CD4-positive, alpha-beta memory T cell (primary cell): ENCODE measurements at regions not wholly inside any gene's neighbourhood (a gene's known extent, or its start where the extent isn't known, plus 50 kb on each side); places are given as distances from the start of the nearest gene placed in this dataset.
A peak's percentile ranks its signal among the peaks of the same experiment; 100 is the strongest.
"Not testable (repeated sequence)": the region's sequence is repeated elsewhere in the genome, so short reads cannot be mapped to it uniquely, and the experiment has no call there.

Experiments used
- CTCF ChIA-PET: fragments of 350-600 bp; sonication (Branson Sonifier 250); formaldehyde crosslinking; loops from one replicate; lab custom pipeline; 2021; ENCODE audit warnings: inconsistent platforms; ENCODE audit not compliant: partially characterized antibody; lab: Charles Lee
- POLR2A ChIA-PET: fragments of 350-600 bp; sonication (Branson Sonifier 250); formaldehyde crosslinking; loops from one replicate; lab custom pipeline; 2021; ENCODE audit not compliant: partially characterized antibody; lab: Charles Lee
- DNase-seq, 5 donors: peaks; one replicate each; pipeline versions ENCODE4 v3.0.0 to v3.0.0-alpha.2; 2020 to 2022; ENCODE audit warnings: mixed read lengths in 1 of 5
- H3K27ac ChIP-seq: one replicate; pipeline ENCODE4 v1.7.0; 2013; ENCODE audit warnings: low read depth, low read length
- H3K27me3 ChIP-seq: 2 replicates; pipeline ENCODE4 v1.7.0; 2013; ENCODE audit warnings: mild to moderate bottlenecking, low read length, moderate library complexity; ENCODE audit not compliant: insufficient read depth
- H3K36me3 ChIP-seq: 2 replicates; pipeline ENCODE4 v1.7.0; 2013; ENCODE audit warnings: mild to moderate bottlenecking, low read length, moderate library complexity; ENCODE audit not compliant: insufficient read depth
- H3K4me1 ChIP-seq: 2 replicates; pipeline ENCODE4 v1.7.0; 2013; ENCODE audit warnings: mild to moderate bottlenecking, low read length, moderate library complexity; ENCODE audit not compliant: insufficient read depth
- H3K4me3 ChIP-seq, 2 donors: one replicate each; pipeline ENCODE4 v1.7.0; 2013; ENCODE audit warnings: low read length in 2 of 2, mild to moderate bottlenecking in 1 of 2
- H3K9me3 ChIP-seq, 2 donors: one replicate each; pipeline ENCODE4 v1.7.0; 2013; ENCODE audit warnings: low read length in 2 of 2, control low read depth in 1 of 2; ENCODE audit not compliant: control insufficient read depth in 1 of 2
- H3K27ac Mint-ChIP-seq, 7 donors: one replicate each; pipeline ENCODE4 v1.8.0; 2020 to 2021; ENCODE audit warnings: mixed read lengths in 7 of 7, mild to moderate bottlenecking in 6 of 7, inconsistent platforms in 3 of 7, moderate library complexity in 3 of 7
- H3K27me3 Mint-ChIP-seq, 2 donors: one replicate each; pipeline ENCODE4 v1.8.0; 2020 to 2021; ENCODE audit warnings: mixed read lengths in 2 of 2
- H3K36me3 Mint-ChIP-seq, 2 donors: one replicate each; pipeline ENCODE4 v1.8.0; 2020 to 2021; ENCODE audit warnings: mixed read lengths in 2 of 2, inconsistent platforms in 1 of 2, mild to moderate bottlenecking in 1 of 2
- H3K4me1 Mint-ChIP-seq, 4 donors: one replicate each; pipeline ENCODE4 v1.8.0; 2020 to 2021; ENCODE audit warnings: mixed read lengths in 4 of 4, mild to moderate bottlenecking in 1 of 4
- H3K4me3 Mint-ChIP-seq, 8 donors: one replicate each; pipeline ENCODE4 v1.8.0; 2020 to 2021; ENCODE audit warnings: mixed read lengths in 8 of 8, mild to moderate bottlenecking in 7 of 8, moderate library complexity in 6 of 8, inconsistent platforms in 3 of 8
- H3K9me3 Mint-ChIP-seq, 8 donors: one replicate each; pipeline ENCODE4 v1.8.0; 2020 to 2021; ENCODE audit warnings: mixed read lengths in 8 of 8, mild to moderate bottlenecking in 5 of 8, inconsistent platforms in 3 of 8, moderate library complexity in 1 of 8
- intact Hi-C: fragments of 100-400 bp; cut with micrococcal nuclease; formaldehyde crosslinking; loops from one replicate; pipeline ENCODE4 v1.15.1; 2023

- H3K4me1 Mint-ChIP-seq, result peaks cover 0 to 1% (median 0%) of the 10 kb centered on the region in 4 donors
- H3K27me3 ChIP-seq, result no peaks in the 10 kb centered on the region
Observed at GRCh38 chr10:71094712-71095390, 117.5 kb upstream of the UNC5B start.

GRCh38 chr10:71099731-71100361 lies 112.5 kb upstream of the UNC5B start:
- no peaks in the 10 kb centered on the region for H3K4me1 Mint-ChIP-seq
- H3K9me3 ChIP-seq, result no peaks in the 10 kb centered on the region
- peaks cover 6 to 21% of the 10 kb centered on the region in 2 donors for H3K27me3 Mint-ChIP-seq
- no peaks in the 10 kb centered on the region for H3K4me1 ChIP-seq
- H3K36me3 ChIP-seq, result no peaks in the 10 kb centered on the region
- no peak for DNase-seq
- H3K27ac ChIP-seq, result no peak overlapping the region
- ChIA-PET CTCF (no interaction called here), POLR2A (no interaction called here)
- no peaks in the 10 kb centered on the region for H3K36me3 Mint-ChIP-seq
- no peaks in the 10 kb centered on the region for H3K9me3 Mint-ChIP-seq
- no peak overlapping the region for H3K4me3 Mint-ChIP-seq
- H3K27me3 ChIP-seq, result no peaks in the 10 kb centered on the region
- intact Hi-C loops, result no loop called here
- H3K27ac Mint-ChIP-seq, result no peak overlapping the region
- H3K4me3 ChIP-seq, result no peak overlapping the region

More at GRCh38 chr10:71094712-71095390, 117.5 kb upstream of the UNC5B start:
- H3K36me3 ChIP-seq, result no peaks in the 10 kb centered on the region
- intact Hi-C loops, result no loop called here
- no peak overlapping the region for H3K27ac ChIP-seq
- Mint-ChIP-seq H3K9me3 (peaks cover 0 to 6% (median under 1%) of the 10 kb centered on the region in 8 donors), H3K27me3 (peaks cover 4 to 17% of the 10 kb centered on the region in 2 donors), H3K4me3 (no peak overlapping the region), H3K36me3 (no peaks in the 10 kb centered on the region), H3K27ac (no peak overlapping the region)
- CTCF ChIA-PET, result no interaction called here
- no peak overlapping the region for H3K4me3 ChIP-seq
- H3K4me1 ChIP-seq, result no peaks in the 10 kb centered on the region
- DNase-seq, result no peak
- POLR2A ChIA-PET, result no interaction called here
- H3K9me3 ChIP-seq, result no peaks in the 10 kb centered on the region

DNA sequence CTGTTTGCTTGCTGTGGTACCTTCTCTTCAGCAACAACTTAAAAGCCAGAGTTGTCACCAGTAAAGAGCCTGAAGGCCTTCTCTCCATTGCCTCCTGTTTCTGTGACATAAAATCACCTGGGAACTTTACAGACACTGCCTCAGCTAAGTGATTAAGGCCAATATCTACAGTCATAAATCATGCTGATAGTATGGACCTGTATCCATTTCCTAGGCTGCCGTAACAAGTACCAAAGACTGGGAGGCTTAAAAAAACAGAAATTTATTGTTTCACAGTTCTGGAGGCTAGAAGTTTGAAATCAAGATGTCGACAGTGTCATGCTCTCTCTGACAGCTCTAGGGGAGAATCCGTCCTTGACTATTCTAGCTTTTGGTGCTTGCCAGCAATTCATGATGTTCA lies 108.4 kb upstream of the UNC5B start:
- Histone ChIP-seq H3K9me3 (no peaks in the 10 kb centered on the region), H3K4me3 (no peak overlapping the region), H3K36me3 (no peaks in the 10 kb centered on the region), H3K4me1 (no peaks in the 10 kb centered on the region), H3K27me3 (no peaks in the 10 kb centered on the region), H3K27ac (no peak overlapping the region)
- CTCF ChIA-PET, result no interaction called here
- POLR2A ChIA-PET, result interaction anchor here (0.7 kb wide), 1 partner anchor 16 kb away, joined by 3 read pairs; no protein-coding TSS in a partner anchor
- Mint-ChIP-seq H3K4me1 (no peaks in the 10 kb centered on the region), H3K9me3 (peaks cover 0 to 10% (median 0%) of the 10 kb centered on the region in 8 donors), H3K27me3 (peaks cover 5 to 11% of the 10 kb centered on the region in 2 donors), H3K4me3 (no peak overlapping the region), H3K27ac (no peak overlapping the region), H3K36me3 (no peaks in the 10 kb centered on the region)
- intact Hi-C loops, result no loop called here
- no peak for DNase-seq

GRCh38 chr10:71106151-71106550 lies 106.2 kb upstream of the UNC5B start:
- H3K4me3 ChIP-seq, intact Hi-C loops, POLR2A ChIA-PET, H3K27ac Mint-ChIP-seq, H3K36me3 ChIP-seq, H3K27ac ChIP-seq, H3K27me3 ChIP-seq, H3K4me1 ChIP-seq, H3K4me1 Mint-ChIP-seq, DNase-seq, H3K4me3 Mint-ChIP-seq, CTCF ChIA-PET, H3K27me3 Mint-ChIP-seq, H3K9me3 ChIP-seq, H3K36me3 Mint-ChIP-seq: not testable (repeated sequence)
- peaks cover 0 to 10% (median 0%) of the 10 kb centered on the region in 8 donors for H3K9me3 Mint-ChIP-seq

- H3K4me3 ChIP-seq, H3K36me3 ChIP-seq, H3K4me3 Mint-ChIP-seq, H3K27me3 Mint-ChIP-seq, H3K36me3 Mint-ChIP-seq, H3K9me3 ChIP-seq, H3K27ac Mint-ChIP-seq, H3K4me1 ChIP-seq, DNase-seq, H3K27ac ChIP-seq, H3K4me1 Mint-ChIP-seq, intact Hi-C loops, CTCF ChIA-PET, H3K27me3 ChIP-seq, POLR2A ChIA-PET: not testable (repeated sequence)
- peaks cover 0 to 15% (median 3%) of the 10 kb centered on the region in 8 donors for H3K9me3 Mint-ChIP-seq
Observed at GRCh38 chr10:71107117-71107516, 105.3 kb upstream of the UNC5B start.

DNA sequence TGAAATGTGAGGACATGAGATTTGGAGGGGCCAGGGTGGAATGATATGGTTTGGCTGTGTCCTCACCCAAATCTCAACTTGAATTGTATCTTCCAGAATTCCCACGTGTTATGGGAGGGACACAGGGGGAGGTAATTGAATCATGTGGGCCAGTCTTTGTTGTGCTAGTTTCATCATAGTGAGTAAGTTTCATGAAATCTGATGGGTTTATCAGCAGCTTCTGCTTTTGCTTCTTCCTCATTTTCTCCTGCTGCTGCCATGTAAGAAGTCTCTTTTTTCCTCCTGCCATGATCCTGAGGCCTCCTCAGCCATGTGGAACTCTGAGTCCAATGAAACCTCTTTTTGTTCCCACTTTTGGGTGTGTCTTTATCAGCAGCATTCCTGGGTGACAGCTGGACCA lies 104.3 kb upstream of the UNC5B start:
- not testable (repeated sequence) for H3K27ac Mint-ChIP-seq

GRCh38 chr10:71112138-71112785 lies 100.1 kb upstream of the UNC5B start:
- Histone ChIP-seq H3K4me3 (no peak overlapping the region), H3K4me1 (no peaks in the 10 kb centered on the region), H3K9me3 (peaks cover 0 to 3% of the 10 kb centered on the region in 2 donors), H3K36me3 (no peaks in the 10 kb centered on the region), H3K27ac (no peak overlapping the region), H3K27me3 (no peaks in the 10 kb centered on the region)
- POLR2A ChIA-PET, result no interaction called here
- intact Hi-C loops, result no loop called here
- no peak for DNase-seq
- Mint-ChIP-seq H3K27ac (peak overlapping the region in 1 of 7 donors; percentile 68), H3K36me3 (peaks cover 0 to 4% of the 10 kb centered on the region in 2 donors), H3K9me3 (peaks cover 2 to 48% (median 30%) of the 10 kb centered on the region in 8 donors), H3K27me3 (peaks cover 9 to 14% of the 10 kb centered on the region in 2 donors), H3K4me1 (no peaks in the 10 kb centered on the region), H3K4me3 (peak overlapping the region in 1 of 8 donors; percentile 55)
- CTCF ChIA-PET, result no interaction called here

More for the DNA sequence above, 104.3 kb upstream of the UNC5B start:
- H3K4me1 ChIP-seq, H3K4me3 Mint-ChIP-seq, H3K27me3 Mint-ChIP-seq, DNase-seq, H3K4me3 ChIP-seq, H3K27me3 ChIP-seq, intact Hi-C loops, CTCF ChIA-PET, H3K36me3 ChIP-seq, H3K4me1 Mint-ChIP-seq, H3K36me3 Mint-ChIP-seq, H3K27ac ChIP-seq, H3K9me3 ChIP-seq, POLR2A ChIA-PET: not testable (repeated sequence)
- peaks cover 0 to 19% (median 7%) of the 10 kb centered on the region in 8 donors for H3K9me3 Mint-ChIP-seq
